GM18511 (cell line): ENCODE measurements at regions not wholly inside any gene's neighbourhood (a gene's known extent, or its start where the extent isn't known, plus 50 kb on each side); places are given as distances from the start of the nearest gene placed in this dataset.

Experiments
- ATAC-seq: cut with Tn5 transposase; IDR thresholded peaks from one replicate; pipeline ENCODE4 v1.9.1; 2021; ENCODE audit warnings: mild to moderate bottlenecking, moderate library complexity; ENCODE audit not compliant: unreplicated experiment

- ATAC-seq = no peak
Observed at GRCh38 chrX:36436361-36436760, 516.8 kb downstream of the CFAP47 start.

DNA sequence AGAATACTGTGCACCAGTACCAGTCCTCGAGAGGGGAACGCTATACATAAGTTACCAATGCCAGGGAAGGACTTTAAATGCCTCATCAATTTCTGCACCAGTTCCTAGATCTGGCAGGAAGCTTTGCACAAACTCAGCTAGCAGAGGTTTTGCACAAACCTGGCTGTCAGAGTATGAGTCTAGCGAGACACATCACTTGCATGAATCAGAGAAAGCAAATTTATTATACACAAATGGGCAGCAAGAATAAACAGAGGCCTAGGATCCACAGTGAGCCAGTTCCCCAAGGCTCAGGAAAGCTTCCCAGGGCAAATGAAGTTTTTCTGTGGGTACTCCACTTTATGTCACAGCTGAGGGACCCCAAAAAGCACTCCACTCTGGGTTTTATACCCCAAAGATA, 523.5 kb downstream of the CFAP47 start:
- no peak for ATAC-seq

- ATAC-seq = no peak
Observed at GRCh38 chrX:36445566-36445965, 526.0 kb downstream of the CFAP47 start.

GRCh38 chrX:36462142-36462541, 542.6 kb downstream of the CFAP47 start:
- no peak for ATAC-seq

DNA sequence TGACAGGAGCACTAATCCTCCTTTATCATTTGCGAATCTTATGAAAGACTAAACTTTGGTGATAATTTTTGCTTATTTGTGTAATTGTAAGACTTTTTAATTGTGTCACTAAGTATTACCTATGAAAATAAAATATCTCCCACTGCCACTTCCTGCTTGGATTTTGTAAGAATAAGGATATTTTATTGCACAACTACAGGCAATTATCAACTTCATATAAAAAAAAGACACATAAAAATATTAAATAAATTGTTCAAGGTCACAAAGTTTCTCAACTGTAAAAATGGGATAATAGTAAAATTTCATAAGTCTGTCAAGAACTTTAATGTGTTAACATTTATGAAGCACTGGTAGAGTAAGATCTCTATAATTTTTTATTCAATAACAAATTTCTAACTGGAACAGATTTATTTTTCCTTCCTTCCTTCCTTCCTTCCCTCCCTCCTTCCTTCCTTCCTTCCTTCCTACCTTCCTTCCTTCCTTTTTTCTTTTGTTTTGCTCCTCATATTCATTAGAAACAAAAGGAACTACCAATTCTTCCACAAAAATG, 527.6 kb upstream of the FAM47C start:
- ATAC-seq = no peak

- no peak for ATAC-seq
Observed at GRCh38 chrX:36501169-36501702, 506.9 kb upstream of the FAM47C start.

- ATAC-seq = no peak
Observed at GRCh38 chrX:36504625-36505024, 503.5 kb upstream of the FAM47C start.

GRCh38 chrX:36508042-36508441, 500.1 kb upstream of the FAM47C start:
- no peak for ATAC-seq

- ATAC-seq = no peak
Observed at GRCh38 chrX:36510736-36511135, 497.4 kb upstream of the FAM47C start.

DNA sequence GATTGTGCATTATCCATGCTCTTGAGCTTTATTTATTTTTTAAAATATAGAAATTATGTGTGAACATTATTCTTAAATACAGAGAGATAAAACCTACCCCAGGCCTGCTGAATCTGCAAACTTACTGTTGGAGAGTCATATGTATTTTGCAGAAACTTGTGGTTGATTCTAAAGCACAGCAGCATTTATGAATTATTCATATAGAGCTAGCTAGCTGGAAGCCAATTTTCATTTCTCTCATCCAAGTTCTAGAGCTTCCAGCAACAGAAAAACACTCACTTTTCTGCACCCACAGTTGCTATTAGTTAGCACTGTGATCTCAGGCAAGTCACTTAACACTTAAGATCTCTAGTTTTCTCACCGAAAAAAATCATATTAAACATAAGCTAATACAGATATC, 479.5 kb upstream of the FAM47C start:
- ATAC-seq = no peak

DNA sequence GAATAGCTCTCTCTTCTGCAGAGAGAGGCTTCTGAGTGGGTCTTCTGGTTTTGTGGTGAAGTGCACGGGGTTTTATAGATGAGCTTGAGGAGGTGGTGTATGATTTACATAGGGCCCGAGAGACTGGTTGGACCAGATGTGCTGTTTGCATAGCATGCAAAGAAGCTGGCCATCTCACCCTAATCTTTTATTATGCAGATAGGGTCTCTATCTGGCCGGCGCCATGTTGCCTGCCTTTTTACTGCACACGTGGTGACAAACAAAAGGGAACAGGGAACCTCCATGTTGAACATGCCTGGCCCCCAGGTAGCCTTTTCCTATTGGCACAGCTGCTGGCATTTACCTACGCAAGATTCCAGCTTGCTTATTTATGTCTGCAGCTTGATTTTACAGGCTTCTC, 473.3 kb upstream of the FAM47C start:
- ATAC-seq = no peak

DNA sequence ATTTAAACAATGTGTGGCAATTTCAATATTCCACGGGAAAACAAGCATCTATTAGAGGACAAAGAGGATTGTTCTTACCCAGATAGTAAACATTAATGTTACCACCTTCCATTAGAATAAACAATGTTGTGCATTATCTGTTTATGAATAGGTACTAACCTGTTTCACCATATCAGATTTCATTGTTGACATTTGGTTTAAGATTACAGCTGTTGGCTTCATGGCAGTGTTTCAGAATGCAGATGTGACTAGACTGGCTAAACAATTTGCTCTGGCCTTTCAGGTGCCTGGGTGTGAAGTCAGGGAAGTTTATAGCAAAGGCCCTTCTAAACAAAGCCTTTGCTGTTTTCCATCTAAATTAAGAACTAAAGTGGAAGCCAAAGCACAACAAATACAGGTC, 464.7 kb upstream of the FAM47C start:
- ATAC-seq = no peak

GRCh38 chrX:36562986-36563385, 445.2 kb upstream of the FAM47C start:
- no peak for ATAC-seq

DNA sequence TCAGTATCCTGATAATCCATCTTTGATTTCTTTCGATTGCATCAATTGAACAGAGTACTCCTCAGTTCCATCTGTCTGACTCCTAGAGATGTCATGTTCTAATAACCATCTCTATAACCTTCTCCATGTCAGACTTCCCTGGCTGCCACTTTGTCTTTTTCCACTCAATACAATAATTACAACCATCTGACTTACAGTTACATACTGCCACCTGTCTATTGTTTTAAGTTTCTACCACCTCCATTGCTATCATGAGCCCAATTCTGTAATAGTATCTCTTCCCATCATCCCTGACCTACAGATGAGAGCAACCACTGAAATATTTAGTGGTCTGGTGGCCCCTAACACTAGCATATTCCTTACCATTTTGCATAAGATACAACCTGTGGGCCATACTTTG, 439.2 kb upstream of the FAM47C start:
- ATAC-seq = no peak

DNA sequence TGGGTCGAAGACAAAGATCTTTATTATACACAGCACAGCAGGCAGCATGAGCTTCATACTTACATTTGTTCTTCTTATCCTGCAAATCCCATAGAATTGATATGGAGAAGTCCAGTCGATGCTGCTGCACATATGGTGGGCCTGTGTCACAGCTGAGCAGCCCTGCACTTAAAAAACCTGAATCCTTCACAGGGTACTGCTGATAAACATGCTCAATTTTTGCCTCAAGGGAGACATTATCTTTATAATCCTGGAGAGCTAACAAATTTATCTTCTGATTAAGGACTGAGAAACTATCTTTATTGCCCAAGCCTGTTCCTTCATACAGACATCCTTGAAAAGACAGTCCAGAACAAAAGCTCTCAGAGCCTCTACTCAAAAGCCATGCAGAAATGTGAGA, 434.4 kb upstream of the FAM47C start:
- no peak for ATAC-seq

- ATAC-seq = no peak
Observed at GRCh38 chrX:36575670-36576069, 432.5 kb upstream of the FAM47C start.

- no peak for ATAC-seq
Observed at GRCh38 chrX:36577006-36577405, 431.2 kb upstream of the FAM47C start.

- no peak for ATAC-seq
Observed at GRCh38 chrX:36581030-36581429, 427.1 kb upstream of the FAM47C start.

DNA sequence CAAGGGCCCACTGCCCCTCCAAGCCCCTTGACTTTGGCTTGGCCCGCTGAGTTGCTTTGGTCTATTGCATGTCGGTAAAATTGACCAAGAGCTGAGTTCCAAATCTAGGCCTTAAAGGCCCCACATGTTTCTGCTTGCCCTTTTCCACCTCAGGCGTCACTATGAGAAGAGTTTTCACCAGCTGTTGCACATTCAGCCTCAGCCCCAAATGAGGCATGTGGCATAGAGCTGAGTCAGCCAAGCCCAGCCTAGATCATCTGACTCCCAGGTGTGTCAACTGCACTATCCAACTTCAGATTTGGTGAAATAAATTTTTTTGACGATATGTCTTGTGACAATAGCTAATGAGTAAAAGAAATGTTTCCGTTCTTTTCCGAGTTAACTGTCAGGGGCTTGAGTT, 424.5 kb upstream of the FAM47C start:
- no peak for ATAC-seq

- ATAC-seq = no peak
Observed at GRCh38 chrX:36609616-36610585, 398.3 kb upstream of the FAM47C start.

DNA sequence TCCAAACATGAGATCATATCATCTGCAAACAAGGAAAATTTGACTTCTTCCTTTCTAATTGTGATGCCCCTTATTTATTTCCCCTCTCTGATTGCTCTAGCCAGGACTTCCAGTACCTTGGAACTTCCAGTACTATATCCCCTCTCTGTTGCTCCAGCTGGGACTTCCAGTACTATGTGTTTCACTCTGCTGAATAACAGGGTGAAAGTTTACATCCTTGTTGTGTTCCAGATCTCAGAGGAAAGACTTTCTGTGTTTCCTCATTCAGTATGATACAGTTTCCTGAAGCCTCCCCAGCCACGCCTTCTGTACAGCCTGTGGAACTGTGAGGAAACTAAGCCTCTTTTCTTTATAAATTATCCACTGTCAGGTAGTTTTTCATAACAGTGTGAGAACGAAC, 381.3 kb upstream of the FAM47C start:
- no peak for ATAC-seq

- no peak for ATAC-seq
Observed at GRCh38 chrX:36640232-36640631, 367.9 kb upstream of the FAM47C start.
